ENCODE measurements at regions not wholly inside any gene's neighbourhood (a gene's known extent, or its start where the extent isn't known, plus 50 kb on each side); places are given as distances from the start of the nearest gene placed in this dataset.

GRCh38 chr1:30406996-30407864 lies 316.2 kb downstream of the MATN1 start:
- TF ChIP-seq CTCF (conservative IDR thresholded peaks at IDR 0.05; ENCODE audit: low read length) (no peak), EZH2phosphoT487 (IDR thresholded peaks at IDR 0.05; ENCODE audit: borderline replicate concordance) (no peak)
